HG02943 (cell line): ENCODE measurements at regions not wholly inside any gene's neighbourhood (a gene's known extent, or its start where the extent isn't known, plus 50 kb on each side); places are given as distances from the start of the nearest gene placed in this dataset.

Experiments used
- ATAC-seq: cut with Tn5 transposase; IDR thresholded peaks from one replicate; pipeline ENCODE4 v1.9.1; 2021; ENCODE audit warnings: mild to moderate bottlenecking, low read depth, moderate library complexity; ENCODE audit not compliant: unreplicated experiment

DNA sequence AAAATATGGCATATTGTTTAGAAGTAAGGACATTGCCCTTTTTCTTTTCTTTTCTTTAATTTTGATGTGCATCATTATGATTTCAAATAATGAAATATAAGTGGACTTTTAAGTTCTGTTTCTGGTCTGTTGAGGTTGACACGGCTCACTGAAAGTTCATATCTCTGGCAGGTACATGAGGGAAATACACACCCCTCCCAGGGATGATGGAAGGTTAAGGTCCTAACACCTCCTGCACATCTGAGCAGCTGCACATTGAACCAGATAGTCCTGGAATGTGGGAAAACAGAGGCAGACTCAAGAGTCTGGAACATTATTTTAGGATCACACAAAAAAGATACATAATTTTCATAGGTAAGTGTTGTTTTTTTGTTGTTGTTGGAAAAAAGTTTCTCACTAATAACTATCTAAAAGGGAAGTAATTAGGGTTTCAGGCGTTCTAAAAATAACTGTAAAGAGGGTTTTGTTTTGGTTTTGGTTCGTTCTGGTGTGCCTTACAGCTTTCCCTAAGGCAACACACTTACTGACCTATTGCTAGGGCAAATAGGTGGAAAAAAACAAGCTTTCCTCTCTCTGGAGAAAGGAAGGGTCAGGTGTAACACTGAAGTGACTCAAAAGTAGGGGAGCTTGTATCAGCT, 201.2 kb upstream of the PRKCQ start:
- ATAC-seq = no peak

DNA sequence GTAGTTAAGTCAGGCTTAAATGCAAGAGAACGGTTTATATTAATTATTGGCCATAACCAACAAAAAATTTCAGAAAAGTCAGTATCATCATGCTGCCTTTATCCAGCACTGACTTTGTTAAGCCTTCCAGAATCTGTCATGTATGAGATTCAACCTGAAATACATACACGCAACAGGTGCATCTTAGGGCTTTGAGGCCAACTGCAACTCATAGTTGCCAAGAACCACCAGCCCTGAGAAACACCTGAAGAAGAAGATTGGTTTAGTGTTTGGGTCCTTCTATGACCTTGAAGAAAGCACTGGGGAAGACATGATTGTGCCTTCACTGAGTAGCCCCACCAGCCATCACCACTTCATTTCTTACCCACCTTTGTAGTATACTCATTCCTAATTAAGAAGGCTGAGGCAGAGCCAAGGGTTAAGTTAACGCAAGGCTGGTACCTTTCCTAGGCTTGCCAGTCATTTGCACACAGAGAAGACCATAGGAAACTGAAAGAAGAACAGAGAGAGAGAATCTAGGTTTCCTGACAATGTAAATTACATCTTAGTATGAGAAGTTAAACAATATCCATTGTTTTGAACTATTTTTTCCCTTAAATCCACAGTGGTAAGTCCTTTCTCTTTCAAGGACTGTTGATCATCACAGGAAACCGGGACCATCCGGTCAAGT, 200.1 kb upstream of the PRKCQ start:
- ATAC-seq = no peak

DNA sequence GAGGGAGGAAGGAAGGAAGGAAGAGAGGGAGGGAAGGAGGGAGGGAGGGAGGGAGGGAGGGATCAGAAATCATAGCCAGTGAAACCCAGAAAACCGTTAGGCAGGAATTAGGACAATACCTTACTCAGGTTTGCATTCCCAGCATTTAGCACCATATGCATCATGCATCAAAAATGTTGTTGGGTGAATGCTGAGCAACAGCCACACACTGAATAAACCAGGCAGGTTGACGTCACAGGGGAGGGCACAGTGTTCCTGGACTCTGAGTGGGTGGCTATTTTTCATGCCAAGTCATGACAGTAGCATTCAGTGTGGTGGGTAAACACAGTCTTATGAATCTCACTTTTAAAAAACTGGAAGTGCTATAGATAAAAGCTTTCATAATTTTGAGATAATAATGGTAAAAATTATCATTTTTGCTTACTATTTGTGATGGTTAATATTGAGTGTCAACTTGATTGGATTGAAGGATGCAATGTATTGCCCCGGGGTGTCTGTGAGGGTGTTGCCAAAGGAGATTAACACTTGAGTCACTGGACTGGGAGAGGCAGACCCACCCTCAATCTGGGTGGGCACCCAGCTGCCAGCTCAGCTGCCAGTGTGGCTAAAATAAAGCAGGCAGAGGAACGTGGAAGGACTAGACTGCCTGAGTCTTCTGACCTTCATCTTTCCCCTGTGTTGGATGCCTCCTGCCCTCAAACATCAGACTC, 199.1 kb upstream of the PRKCQ start:
- ATAC-seq = no peak

DNA sequence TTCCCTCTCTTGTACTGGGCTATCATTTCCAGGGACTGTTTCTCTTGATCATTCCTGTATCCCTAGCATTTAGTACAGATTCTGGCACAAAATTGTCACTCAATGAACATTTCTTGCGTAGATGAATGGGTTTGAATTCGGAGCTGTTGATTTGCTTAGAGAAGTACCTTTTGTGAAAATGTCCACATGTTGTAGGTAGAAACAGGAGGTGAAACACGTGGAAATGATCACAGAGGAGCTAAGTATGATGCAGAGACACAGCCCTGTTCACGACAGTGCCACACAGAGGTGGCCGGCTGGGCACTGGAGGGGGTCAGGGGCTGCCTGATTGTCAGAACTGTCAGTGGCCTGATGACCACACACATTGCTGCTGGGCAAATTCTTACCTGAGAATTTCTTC, 196.1 kb upstream of the PRKCQ start:
- no peak for ATAC-seq

DNA sequence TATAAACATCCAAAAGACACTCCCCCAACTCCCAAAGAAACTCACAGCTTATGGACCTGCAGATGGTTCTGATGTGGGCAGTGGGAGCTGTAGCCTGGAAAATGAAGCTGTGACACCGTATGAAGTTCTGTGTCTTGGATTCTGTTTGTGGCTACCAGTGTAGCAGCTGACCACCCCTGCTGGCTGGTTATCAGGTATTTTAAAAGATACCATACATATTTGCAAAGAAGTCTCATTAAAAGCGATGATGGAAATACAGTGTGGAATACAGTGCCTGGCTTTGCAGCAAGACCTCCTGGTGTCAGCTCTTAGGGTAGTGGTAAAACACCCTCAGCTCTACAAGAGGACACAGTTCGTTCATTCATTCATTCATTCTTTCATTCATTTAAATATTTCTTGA, 194.3 kb upstream of the PRKCQ start:
- no peak for ATAC-seq

DNA sequence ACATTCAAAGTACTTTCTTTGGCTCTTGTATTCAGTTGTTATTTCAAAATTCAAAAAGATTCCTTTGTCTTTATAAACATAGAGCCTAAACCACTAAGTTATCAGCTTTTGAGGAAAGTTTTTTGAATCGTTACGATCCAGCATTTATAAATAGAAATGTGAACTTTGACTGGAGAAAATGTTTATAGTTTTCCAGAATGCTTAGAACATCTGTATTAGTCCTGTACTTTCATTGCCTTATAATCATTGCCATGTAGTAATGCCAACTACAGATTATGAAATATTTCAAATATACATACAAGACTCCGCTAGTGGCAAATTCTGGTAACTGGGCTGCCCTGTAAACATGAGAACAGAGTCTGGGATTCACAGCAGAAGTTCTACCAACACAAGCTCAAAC, 191.3 kb upstream of the PRKCQ start:
- no peak for ATAC-seq

DNA sequence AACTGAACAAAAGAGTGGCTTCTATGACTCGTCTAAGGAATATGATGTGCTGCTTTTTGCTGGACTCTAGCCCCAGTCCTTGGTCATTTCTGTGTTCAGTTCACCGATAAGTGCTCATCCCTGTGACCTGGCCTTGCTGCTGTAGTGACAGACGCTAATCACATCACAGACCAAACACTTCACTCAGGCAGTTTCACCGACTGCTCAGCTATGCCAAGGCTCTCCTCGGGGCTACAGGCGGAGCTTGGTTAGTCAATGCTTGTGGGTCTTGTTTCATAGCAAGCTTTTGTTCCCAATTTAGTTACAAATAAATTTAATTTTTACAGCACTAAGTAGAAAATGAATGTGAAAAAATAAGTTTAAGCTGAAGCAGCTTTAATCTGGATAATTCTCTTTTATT, 190.8 kb upstream of the PRKCQ start:
- ATAC-seq = no peak

DNA sequence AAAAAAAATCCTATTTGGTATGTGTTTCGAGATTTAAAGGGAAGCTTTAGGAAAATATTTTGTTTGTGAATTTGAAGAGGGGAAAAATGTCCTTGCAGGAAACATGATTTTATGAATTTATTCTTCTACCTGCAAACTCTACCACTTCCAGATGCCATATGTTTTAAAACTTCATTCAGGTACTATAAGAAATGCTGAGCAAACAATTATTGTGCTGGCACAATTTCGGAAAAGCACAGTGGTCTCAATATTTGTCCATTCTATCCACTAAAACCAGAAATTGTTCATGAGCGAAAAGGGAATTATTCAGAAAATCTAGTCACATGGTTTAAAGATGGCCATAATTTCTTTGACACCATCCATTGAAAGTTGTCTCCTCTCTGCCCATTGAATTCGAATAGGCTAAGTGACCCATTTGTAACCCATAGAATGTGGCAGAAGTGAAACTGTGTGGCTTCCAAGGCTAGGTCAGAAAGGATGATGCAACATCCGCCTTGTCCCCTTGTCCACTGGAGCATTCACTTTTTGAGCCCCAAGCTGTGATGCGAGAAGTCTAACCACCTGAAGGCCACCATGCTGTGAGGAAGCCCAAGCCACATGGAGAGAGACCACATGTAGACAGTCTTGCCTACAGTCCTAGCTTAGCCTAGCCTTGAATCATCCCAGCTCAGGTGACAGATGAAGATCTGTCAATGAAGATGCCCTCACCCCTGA, 189.8 kb upstream of the PRKCQ start:
- ATAC-seq = no peak

DNA sequence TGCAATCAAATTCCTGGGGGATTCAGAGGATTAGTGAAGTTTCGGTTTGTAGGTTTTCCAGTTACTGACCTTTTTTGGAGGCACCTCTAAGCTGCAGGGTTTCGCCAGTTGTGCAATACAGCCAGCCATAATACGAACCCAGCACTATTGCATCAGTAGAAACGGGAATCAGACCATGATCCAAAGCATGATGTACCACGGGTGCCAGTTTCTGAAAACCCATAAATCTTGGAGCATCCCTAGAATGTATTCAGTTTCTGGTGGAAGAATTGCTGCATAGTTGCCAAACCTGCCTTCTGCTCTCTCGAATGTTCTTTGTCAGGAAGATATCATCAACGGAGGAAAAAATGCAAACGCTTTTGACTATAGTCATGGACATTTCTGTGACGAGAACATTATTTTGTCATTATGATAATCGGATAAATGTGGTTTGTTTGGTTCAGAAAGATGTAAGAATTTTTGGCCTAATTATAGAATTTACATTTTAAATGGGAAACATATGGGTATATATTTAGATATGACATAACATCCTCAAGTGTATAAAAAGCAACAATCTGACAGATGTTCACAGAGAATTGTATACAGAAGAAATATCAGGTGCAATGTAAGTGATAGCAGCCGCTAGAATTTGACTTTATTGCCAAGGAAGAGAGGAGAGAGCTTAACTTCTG, 186.2 kb upstream of the PRKCQ start:
- no peak for ATAC-seq

DNA sequence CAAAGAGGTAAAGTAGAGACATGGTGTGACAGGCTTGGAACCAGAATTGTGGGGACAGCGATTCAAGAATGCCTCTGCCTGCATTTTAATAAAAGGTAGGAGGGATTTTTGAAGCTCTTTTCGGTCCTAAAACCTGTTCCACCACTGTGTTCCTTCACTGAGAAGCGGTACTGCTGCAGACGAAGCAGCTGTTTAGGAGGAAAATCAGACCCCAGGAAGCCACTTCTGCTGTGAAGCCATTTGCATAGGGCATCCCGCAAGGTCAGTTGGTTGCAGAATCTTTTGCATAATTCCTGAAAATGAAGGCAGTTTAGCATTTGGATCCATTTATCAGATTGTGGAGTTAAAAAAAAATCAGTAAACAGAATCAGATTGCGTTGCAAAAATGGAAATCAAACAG, 183.3 kb upstream of the PRKCQ start:
- no peak for ATAC-seq

DNA sequence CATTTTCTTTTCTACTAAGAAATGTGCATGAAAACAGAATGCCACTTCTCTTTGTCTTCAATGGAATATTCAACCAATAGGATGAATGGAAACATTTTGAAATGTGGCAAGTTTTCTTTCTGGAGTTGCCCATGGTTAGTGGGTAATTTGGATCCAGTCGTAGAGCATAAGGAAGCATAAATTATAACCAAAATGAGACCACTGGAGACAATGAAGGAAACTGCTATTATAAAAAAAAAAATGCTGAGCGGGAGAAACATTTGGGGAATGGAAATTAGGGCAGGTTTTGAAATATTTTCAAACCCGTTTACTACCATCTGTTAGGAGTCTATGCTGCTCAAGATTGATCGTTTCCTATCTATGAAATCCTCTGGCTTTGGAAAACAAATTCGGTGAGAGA, 182.9 kb upstream of the PRKCQ start:
- no peak for ATAC-seq

DNA sequence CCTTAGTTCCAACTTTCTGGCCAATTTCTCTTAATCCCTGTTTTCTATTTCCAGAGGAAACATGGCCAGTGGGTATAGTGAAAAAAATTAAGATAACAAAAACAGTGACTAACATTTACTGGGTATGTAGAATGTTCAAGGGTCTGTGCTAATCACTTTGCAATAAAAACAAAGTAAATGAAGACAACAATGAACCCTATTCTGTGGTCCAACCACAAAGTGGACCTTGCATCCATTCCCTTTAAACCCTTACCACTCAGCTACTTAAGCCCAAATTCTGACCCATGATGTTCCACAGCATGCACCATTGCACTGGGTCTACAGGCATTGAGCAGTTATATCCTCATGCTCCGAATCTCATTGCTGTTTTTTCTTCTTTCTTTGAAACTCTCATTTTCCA, 179.9 kb upstream of the PRKCQ start:
- ATAC-seq = no peak

DNA sequence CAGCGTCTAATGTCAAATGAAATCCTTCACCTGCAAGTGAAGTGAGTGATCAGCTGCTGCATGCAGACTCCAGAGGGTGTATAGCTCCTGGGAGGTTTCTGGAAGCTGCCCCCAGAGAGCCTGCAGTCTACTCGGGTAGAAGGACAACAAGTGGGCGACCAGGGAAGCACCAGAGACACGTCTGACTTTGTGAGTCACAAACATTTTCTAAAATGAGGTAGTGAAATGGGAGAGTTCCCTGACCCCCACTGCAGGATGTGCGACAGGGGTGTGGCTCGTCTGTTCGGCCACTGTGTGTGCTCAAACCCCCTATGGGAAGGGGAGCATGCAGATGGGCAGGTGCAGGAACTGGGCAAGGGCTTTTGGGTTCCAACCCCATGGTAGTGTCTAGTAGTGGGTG, 177.1 kb upstream of the PRKCQ start:
- no peak for ATAC-seq

DNA sequence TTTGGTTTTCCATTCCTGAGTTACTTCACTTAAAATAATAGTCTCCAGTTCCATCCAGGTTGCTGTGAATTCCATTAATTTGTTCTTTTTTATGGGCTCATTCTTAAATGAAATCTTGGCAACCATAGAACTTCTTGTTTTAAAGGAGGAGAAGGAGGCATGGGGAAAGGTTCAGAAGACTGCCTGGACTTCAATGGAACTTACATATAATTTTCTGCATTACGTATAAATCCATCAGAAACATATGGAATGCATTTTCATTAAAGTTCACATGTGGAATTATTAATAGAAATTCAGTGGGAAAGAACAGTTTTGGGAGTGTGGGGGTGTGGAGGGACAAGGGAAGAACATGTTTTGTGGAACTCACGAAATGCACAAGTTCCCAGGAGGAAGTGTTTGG, 176.6 kb upstream of the PRKCQ start:
- ATAC-seq = no peak

DNA sequence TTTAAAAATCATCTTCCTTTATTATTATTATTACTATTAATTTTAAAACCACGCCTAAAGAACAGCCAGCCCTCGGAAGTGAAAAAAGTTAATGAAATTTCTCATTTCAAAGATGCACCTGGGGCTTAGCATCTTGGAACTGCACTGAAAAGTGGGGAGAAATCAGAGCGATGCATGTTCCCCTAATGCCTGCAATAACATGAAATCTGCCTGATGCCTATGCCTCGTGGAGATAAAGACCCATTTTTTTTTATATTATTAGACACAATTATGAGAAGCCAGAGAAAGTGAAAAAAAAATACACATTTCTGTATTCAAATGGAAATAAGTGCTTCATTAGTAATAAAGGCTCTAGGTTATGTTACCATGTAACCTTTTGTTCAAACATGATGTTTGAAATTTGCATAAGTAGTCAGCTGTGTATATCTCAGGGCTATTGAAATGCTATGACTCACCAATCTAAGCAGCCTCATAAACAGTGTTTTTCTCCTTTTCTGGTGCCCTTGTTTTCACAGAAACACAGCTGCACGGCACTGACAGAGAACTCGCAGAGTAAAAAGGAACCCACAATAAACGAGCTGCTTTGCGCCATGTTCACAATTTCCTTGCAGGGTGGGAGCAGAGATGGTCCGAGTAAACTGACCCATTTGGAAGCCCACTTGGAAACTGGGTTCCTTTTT, 175.8 kb upstream of the PRKCQ start:
- no peak for ATAC-seq

DNA sequence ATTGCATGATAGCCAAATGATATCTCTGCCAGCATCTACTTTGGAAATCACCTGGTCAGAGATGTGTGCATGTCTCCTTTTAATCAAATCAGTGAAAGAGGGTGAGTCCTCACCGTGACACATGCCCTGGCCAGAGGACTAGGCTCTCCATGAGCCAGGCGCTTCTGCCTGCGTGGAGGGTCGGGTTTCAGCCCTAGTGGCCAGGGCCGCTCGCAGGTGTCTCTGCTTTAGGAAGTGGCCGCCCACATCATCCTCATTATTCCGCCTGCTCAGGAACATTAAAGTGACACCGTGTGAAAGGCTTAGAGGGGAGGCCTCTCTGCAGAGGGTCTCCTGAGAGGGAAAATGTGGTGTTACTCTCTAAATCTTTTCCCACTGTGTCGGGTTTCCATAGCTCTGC, 173.6 kb upstream of the PRKCQ start:
- ATAC-seq = no peak

DNA sequence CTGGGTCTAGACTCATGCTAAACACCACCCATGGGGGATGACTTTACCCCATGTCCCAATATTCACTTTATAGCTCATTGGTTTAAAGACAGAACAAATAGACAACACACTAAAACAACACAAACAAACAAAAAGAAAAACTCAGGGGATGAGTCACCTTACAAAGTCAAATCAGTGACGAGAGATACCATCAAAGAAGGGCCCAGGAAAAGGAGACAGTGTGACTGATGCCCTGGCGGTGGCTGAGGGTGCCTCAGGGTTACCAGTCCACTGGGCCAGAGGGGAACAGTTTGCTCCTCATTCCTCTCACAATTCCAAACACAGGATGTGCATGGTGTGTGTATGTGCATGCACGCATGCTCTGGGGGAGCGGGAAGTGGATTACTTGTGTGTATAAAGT, 171.3 kb upstream of the PRKCQ start:
- no peak for ATAC-seq

DNA sequence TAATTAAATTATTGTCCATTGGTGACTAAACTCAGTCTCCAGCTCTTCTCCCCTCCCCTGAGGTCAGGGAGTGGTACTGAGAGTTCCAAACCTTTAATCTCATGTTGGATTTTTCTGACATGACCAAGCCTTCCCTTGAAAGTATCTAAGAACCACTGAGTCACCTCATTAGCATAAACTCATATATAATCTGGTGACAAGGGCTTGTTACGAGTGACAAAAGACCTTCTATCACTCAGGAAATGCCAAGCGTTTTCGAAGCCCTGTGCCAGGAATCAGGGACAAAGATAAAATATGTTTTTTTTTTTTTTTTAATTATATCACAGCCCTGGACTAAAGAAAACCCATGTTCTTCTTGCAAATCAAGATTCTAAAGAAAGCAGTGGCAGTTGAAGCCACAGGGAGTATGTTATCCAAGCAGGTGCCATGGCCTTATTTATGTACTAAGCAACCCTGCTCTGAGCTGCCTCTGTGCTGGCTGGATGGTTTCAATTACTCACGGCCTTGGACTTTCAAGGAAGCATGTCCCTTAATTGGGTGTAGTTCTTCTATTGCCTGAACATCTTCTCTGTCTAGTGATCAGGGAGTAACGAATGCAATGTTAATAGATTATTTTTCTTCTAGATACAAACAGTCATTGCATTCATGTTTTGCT, 169.0 kb upstream of the PRKCQ start:
- ATAC-seq = no peak

DNA sequence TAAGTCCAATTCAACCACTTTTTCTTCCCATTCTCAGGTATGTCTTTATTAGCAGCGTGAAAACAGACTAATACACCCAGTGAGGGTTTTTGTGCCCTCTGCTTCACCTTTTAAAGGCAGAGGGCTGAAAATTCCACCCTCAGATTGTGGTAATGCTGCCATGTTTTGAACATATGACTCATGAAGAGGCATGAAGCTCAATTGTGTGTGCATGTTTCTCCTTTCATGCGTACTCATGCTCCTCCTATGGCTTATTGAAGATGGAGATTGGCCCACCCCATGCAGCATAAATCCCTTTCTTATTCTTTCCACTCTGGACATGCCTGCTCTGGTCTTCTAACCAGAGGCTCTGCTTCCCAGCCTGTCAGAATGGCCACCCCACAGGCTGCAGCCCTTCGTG, 168.0 kb upstream of the PRKCQ start:
- no peak for ATAC-seq

DNA sequence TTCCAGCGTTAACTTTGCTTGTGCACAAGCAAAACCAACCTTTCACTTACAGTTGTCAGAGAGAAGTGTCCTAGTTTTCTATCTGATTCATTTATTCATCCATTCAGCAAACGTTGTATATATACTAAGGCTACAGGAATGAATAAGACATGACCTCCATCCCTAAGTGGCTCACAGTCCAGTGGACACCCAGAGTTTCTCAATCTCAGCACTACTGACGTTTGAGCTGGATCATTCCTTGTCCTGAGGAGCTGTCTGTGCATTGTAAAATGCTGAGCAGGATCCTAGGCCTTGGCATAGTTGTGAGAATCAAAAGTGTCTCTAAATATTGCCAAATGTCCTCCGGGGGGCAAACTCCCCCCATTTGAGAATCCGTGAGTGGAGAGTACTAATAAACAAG, 166.7 kb upstream of the PRKCQ start:
- ATAC-seq = no peak
